HG03025 (cell line): ENCODE measurements at regions not wholly inside any gene's neighbourhood (a gene's known extent, or its start where the extent isn't known, plus 50 kb on each side); places are given as distances from the start of the nearest gene placed in this dataset.

Source experiments
- ATAC-seq: cut with Tn5 transposase; IDR thresholded peaks from one replicate; pipeline ENCODE4 v1.9.1; 2021; ENCODE audit warnings: mild to moderate bottlenecking, moderate library complexity; ENCODE audit not compliant: unreplicated experiment, low FRiP score

DNA sequence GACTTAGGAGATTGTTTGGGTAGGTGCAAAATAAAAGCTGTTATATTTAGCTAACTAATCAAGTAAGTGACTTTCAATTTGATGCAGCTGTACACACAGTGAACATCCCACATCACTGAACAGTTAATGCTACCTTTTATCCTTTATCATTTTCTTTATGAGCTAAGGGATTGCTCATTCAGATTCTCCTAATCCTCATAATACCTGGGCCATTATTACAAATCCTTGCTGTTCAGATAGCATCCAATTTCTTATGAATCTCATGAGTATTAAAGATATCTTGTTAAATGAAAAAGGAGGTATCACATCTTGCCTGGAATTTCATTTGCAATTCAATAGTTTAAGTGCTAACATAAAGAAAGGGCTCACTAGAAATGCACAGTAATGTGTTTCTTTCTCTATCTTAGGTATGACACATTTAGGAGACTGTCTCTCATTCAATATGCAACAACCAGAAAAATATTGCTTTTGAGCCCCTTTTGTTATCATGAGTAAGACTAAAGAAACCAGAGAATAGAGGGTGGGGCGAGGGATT is 918.5 kb downstream of the CBLN2 start:
- ATAC-seq: no peak

DNA sequence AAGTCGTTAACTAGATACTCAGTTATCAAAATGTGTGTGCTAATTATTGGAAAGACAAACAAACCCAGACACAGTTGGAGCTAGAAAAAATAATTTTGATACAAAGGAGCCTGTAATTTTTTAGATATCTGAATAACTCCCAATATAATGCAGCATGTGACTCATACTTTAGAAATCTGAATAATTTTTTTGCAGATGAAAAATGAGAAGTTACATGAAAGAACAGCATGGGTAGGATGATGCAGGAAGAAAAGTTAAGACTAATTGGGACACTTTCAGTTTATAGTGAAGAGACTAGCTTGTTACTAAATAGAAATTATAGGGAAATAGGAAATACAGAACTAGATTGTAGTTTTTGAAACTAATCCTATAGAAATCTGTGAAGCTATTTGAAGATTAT is 945.8 kb downstream of the CBLN2 start:
- ATAC-seq: no peak

DNA sequence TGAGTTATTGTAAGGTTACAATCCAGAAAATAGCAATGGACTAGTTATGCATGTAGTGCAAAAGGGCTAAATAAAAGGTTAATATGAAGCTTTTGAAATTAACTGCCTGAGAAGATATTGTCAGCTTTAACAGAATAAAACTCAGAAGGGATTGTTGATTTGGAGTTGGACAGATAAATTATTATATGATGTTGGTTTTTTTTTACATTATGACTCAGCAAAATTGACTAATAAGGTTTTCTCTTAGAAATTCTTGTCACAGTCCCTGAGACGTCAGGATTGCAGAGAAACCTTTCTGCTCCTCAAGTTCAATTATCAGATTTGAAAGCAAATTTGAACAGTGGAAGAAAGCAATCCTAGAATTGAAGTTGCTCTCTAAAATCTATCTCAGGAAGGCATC is 946.9 kb downstream of the CBLN2 start:
- no peak for ATAC-seq

GRCh38 chr18:71583252-71583651 is 960.9 kb downstream of the CBLN2 start:
- no peak for ATAC-seq

DNA sequence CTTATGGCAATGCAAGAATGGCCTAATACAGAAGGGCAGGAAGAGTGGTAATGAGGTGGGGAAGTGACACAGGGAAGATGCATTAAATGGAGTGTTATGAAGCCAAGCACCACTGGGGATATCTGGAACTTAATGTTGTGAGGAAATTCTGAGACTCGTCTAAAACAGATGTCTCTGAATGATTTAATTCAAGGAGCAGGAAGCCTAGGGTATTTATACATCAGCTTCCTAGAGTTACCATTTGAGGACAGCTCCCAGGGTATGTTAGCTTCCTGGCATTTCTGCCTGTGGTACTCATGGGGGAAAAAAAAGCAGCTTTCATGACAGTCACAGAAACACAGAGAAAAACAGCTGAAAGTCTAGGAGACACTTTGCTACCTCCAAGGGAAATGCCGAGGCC is 989.5 kb downstream of the CBLN2 start:
- ATAC-seq: no peak

DNA sequence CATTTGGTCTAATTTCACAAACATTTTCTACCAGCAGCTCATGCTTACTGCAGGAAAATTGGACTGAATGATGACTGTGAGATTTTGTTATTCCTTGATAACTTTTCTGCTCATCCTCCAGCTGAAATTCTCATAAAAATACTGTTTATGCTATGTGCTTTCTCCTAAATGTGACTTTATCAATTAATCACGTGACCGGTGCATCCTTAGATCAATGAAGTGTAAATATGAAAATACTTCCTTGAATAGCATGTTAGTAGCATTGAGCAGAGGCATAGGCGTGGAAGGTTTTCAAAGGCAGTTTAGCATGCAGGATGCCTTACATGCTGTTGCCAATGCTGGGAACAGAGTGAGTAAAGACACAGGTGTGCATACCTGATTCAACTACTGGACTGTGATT is 1002.5 kb downstream of the CBLN2 start:
- ATAC-seq: no peak

DNA sequence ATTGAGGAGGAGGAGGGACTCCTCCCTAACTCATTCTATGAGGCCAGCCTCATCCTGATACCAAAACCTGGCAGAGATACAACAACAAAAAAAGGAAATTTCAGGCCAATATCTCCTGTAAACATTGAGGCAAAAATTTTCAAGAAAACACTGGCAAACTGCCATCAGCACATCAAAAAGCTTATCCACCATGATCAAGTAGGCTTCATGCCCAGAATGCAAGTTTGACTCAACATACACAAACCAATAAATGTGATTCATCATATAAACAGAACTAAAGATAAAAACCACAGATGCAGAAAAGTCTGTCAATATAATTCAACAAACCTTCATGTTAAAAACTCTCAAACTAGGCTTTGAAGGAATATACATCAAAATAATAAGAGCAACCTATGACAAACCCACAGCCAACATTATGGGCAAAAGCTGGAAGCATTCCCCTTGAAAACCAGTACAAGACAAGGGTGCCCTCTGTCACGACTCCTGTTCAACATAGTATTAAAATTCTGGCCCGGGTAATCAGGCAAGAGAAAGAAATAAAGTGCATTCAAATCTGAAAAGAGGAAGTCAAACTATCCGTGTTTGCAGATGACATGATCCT is 1014.3 kb downstream of the CBLN2 start:
- ATAC-seq: no peak

GRCh38 chr18:71523483-71524435 is 1020.4 kb downstream of the CBLN2 start:
- no peak for ATAC-seq

DNA sequence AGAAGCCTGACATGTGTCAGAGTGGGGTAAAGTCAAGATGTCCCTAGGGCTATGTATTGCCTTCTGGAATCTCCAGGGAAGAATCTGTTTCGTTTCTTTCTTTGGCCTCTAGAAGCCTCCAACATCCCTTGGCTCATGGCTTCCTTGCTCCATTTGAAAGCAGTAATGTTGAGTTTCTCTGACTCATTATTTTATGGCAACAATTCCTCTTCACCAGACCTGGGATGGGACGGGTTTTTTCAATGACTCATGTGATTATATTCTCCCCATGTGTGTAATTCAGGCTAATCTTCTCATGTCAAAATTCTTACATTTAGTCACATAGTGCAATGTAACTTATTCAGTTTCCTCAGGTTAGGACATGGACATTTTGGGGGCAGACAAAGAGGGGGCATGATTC is 1038.6 kb downstream of the CBLN2 start:
- no peak for ATAC-seq

GRCh38 chr18:71503222-71503621 is 1040.9 kb downstream of the CBLN2 start:
- ATAC-seq: no peak

- ATAC-seq: no peak
These were observed 1058.5 kb downstream of the CBLN2 start for GRCh38 chr18:71485611-71486010.

GRCh38 chr18:71471963-71472725 is 1072.0 kb downstream of the CBLN2 start:
- ATAC-seq: no peak

DNA sequence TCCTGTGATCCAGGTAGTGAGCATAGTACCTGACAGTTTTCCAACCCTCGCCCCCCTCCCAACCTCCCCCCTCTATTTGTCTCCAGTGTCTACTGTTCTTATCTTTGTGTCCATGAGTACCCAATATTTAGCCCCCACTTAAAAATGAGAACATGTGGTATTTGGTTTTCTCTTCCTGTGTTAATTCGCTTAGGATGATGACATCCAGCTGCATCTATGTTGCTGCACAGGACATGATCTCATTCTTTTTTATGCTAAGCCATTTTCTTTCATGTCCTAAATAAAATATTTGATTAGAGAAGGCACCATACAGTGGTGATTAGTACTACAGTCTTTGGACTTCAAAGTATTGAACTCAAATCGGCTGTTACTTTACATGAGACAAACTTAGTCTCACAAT is 1087.9 kb downstream of the CBLN2 start:
- ATAC-seq: no peak

DNA sequence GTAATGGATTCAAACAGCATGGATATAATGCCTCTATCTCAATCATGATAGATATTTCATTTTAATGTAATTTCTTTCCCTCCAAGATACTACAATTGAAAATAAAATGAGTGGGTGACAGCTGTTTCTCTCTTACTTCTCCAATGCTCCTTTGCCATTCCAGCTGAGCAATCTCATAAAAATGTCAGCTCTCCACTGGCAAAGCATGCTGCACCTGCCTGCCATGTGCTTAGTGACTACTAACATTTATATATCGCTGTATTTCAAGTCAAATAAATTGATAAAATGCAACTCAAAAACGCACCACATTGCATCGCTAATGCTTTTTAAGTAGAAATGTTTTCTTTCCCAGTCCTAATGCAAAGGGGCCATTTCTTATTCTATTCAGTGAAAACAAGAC is 1093.9 kb downstream of the CBLN2 start:
- no peak for ATAC-seq

DNA sequence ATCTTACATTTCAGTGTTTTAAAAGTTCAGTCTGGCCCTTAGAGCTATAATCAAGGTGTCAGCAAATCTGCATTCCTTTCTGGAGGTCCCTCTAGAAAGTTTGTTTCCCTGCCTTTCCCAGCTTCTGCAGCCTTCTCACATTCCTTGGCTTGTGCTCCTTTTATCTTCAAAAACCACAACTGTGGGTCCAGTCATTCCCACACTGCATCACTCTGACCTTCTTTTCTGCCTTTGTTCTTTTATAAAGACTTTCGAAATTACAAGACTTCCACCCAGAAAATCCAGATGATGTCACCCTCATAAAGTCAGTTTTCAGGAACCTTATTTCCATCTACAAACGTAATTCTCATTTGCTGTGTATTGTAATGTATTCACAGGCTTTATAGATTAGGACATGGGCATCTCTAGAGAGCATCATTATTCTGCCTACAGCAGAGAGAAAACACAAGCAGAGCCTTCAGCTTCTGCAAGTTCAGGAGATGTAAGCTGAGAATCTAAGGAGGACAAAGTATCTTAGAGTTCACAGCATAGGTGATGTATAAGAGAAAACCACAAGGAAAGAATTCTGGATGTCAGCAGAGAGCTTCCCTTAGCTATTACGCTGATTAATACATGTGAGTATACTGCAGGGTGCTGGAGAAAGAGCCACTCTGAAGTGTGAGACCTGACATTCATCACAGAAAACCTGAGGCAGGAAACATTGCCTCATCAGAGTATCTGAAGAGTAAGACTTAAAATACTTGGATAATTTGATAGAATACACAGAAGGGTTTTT is 1100.2 kb downstream of the CBLN2 start:
- ATAC-seq: no peak

DNA sequence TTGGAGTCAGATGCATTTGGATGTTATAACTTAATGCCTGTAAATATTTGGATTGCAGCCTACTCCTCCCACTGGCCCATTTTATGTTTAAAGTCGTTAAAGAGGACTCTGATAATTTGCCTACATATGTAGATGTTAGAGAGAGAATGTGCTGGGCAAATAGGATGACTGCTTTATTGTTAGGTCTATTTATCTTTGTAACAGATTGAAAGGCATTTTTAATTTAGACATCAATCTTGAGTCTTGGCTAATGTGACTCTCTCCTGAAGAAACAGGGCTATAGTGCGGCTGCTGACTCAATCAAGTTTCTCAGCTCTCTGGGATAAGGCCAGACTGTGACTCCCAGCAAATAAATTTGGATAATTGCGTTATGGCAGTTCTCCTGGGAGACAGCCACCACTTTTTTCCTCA is 1101.4 kb downstream of the CBLN2 start:
- no peak for ATAC-seq

GRCh38 chr18:71441156-71441555 is 1103.0 kb downstream of the CBLN2 start:
- no peak for ATAC-seq

DNA sequence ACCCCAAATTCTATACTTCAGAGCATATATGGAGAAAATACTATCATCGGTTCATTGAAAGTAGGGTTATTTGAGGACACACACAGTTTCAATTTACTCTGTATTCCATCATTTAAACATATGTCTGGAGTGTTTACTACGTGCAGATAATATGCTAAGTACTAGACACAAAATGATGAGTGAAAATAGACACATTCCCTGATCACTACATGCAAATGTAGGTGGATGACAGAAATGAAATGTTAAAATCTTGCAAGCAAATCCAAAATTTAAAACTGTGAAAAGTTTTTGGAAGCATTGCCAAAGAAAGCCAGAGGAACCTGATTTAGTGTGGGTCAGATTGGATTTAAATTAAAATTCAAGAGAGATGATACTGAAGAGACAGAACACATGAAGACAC is 1106.6 kb downstream of the CBLN2 start:
- no peak for ATAC-seq

DNA sequence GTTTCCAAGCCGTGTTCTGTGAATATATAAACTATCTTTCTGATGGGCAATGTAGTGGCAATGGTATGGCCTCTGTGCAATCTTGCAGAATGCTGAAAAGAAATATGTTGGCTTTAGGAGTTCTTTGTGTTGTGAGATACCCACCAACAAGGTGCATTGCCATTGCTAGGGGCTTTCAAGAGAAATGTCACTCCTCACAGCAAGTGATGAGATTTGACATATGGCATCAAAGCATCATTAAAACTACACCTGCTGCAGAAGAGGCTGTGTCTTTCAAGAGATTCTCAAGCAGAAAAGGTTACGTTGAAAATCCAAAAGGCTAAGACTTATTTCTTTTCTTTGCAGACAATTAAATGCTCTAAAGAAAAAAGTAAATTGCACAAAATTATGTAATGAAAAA is 1110.8 kb downstream of the CBLN2 start:
- ATAC-seq: no peak

GRCh38 chr18:71431689-71432088 is 1112.5 kb downstream of the CBLN2 start:
- no peak for ATAC-seq
